Activated CD4-positive, alpha-beta T cell treated with anti-CD3 and anti-CD28 coated beads, Interleukin-2, amount 10 ng/mL, durations not matched to agents 24 days and 14 days (primary cell): ENCODE measurements at regions not wholly inside any gene's neighbourhood (a gene's known extent, or its start where the extent isn't known, plus 50 kb on each side); places are given as distances from the start of the nearest gene placed in this dataset.

Source experiments
- DNase-seq: peaks from one replicate; pipeline ENCODE4 v3.0.0; 2022
- H3K27ac Mint-ChIP-seq: one replicate; pipeline ENCODE4 v1.8.0; 2022; ENCODE audit warnings: mild to moderate bottlenecking, mixed read lengths
- H3K27me3 Mint-ChIP-seq: one replicate; pipeline ENCODE4 v1.8.0; 2022; ENCODE audit warnings: mixed read lengths
- H3K36me3 Mint-ChIP-seq: one replicate; pipeline ENCODE4 v1.8.0; 2022; ENCODE audit warnings: low read depth, mild to moderate bottlenecking, mixed read lengths
- H3K4me1 Mint-ChIP-seq: one replicate; pipeline ENCODE4 v1.8.0; 2021; ENCODE audit warnings: mixed read lengths
- H3K4me3 Mint-ChIP-seq: one replicate; pipeline ENCODE4 v1.8.0; 2022; ENCODE audit warnings: mild to moderate bottlenecking, moderate library complexity, mixed read lengths
- H3K9me3 Mint-ChIP-seq: one replicate; pipeline ENCODE4 v1.8.0; 2021; ENCODE audit warnings: mixed read lengths
- intact Hi-C: fragments of 100-400 bp; cut with micrococcal nuclease; formaldehyde crosslinking; loops from one replicate; pipeline ENCODE4 v1.15.1; 2023

GRCh38 chr5:120035181-120035580, 405.8 kb downstream of the FAM170A start:
- no peaks in the 10 kb centered on the region for H3K4me1 Mint-ChIP-seq
- no peak overlapping the region for H3K4me3 Mint-ChIP-seq
- DNase-seq: no peak
- intact Hi-C loops: no loop called here
- H3K9me3 Mint-ChIP-seq: no peaks in the 10 kb centered on the region
- no peak overlapping the region for H3K27ac Mint-ChIP-seq
- no peaks in the 10 kb centered on the region for H3K36me3 Mint-ChIP-seq
- H3K27me3 Mint-ChIP-seq: no peaks in the 10 kb centered on the region

- Mint-ChIP-seq H3K9me3 (no peaks in the 10 kb centered on the region), H3K4me1 (no peaks in the 10 kb centered on the region), H3K36me3 (no peaks in the 10 kb centered on the region), H3K27me3 (no peaks in the 10 kb centered on the region), H3K4me3 (no peak overlapping the region), H3K27ac (no peak overlapping the region)
- intact Hi-C loops: no loop called here
- no peak for DNase-seq
Measured at GRCh38 chr5:120035815-120036577, 406.6 kb downstream of the FAM170A start.

- H3K9me3 Mint-ChIP-seq: no peaks in the 10 kb centered on the region
- intact Hi-C loops: no loop called here
- no peaks in the 10 kb centered on the region for H3K4me1 Mint-ChIP-seq
- no peaks in the 10 kb centered on the region for H3K36me3 Mint-ChIP-seq
- no peak overlapping the region for H3K27ac Mint-ChIP-seq
- H3K4me3 Mint-ChIP-seq: no peak overlapping the region
- H3K27me3 Mint-ChIP-seq: no peaks in the 10 kb centered on the region
- no peak for DNase-seq
Measured at GRCh38 chr5:120037451-120037850, 408.1 kb downstream of the FAM170A start.

GRCh38 chr5:120039111-120039510, 409.8 kb downstream of the FAM170A start:
- Mint-ChIP-seq H3K4me1 (no peaks in the 10 kb centered on the region), H3K9me3 (no peaks in the 10 kb centered on the region)
- intact Hi-C loops: no loop called here

GRCh38 chr5:120043431-120043830, 414.1 kb downstream of the FAM170A start:
- intact Hi-C loops: no loop called here
- Mint-ChIP-seq H3K4me3 (no peak overlapping the region), H3K9me3 (no peaks in the 10 kb centered on the region), H3K27ac (no peak overlapping the region), H3K36me3 (no peaks in the 10 kb centered on the region), H3K4me1 (no peaks in the 10 kb centered on the region), H3K27me3 (no peaks in the 10 kb centered on the region)
- no peak for DNase-seq

More at GRCh38 chr5:120039111-120039510, 409.8 kb downstream of the FAM170A start:
- Mint-ChIP-seq H3K4me3 (no peak overlapping the region), H3K27me3 (no peaks in the 10 kb centered on the region), H3K36me3 (no peaks in the 10 kb centered on the region), H3K27ac (no peak overlapping the region)
- DNase-seq: no peak

GRCh38 chr5:120052916-120053828, 410.9 kb upstream of the PRR16 start:
- H3K27ac Mint-ChIP-seq: no peak overlapping the region
- no peaks in the 10 kb centered on the region for H3K9me3 Mint-ChIP-seq
- intact Hi-C loops: no loop called here
- H3K4me1 Mint-ChIP-seq: no peaks in the 10 kb centered on the region
- no peak overlapping the region for H3K4me3 Mint-ChIP-seq
- no peaks in the 10 kb centered on the region for H3K36me3 Mint-ChIP-seq
- DNase-seq: no peak
- no peaks in the 10 kb centered on the region for H3K27me3 Mint-ChIP-seq

- intact Hi-C loops: no loop called here
- DNase-seq: no peak
- H3K36me3 Mint-ChIP-seq: no peaks in the 10 kb centered on the region
- no peaks in the 10 kb centered on the region for H3K27me3 Mint-ChIP-seq
- no peaks in the 10 kb centered on the region for H3K9me3 Mint-ChIP-seq
- H3K4me3 Mint-ChIP-seq: no peak overlapping the region
- no peaks in the 10 kb centered on the region for H3K4me1 Mint-ChIP-seq
- no peak overlapping the region for H3K27ac Mint-ChIP-seq
Measured at GRCh38 chr5:120053841-120054240, 410.3 kb upstream of the PRR16 start.

GRCh38 chr5:120055858-120056257, 408.2 kb upstream of the PRR16 start:
- Mint-ChIP-seq H3K27ac (no peak overlapping the region), H3K4me3 (no peak overlapping the region), H3K4me1 (no peaks in the 10 kb centered on the region), H3K27me3 (no peaks in the 10 kb centered on the region), H3K36me3 (no peaks in the 10 kb centered on the region), H3K9me3 (no peaks in the 10 kb centered on the region)
- no peak for DNase-seq
- intact Hi-C loops: no loop called here

GRCh38 chr5:120062515-120062917, 401.6 kb upstream of the PRR16 start:
- Mint-ChIP-seq H3K9me3 (no peaks in the 10 kb centered on the region), H3K4me1 (no peaks in the 10 kb centered on the region), H3K27ac (no peak overlapping the region), H3K27me3 (no peaks in the 10 kb centered on the region), H3K4me3 (no peak overlapping the region), H3K36me3 (no peaks in the 10 kb centered on the region)
- no peak for DNase-seq
- intact Hi-C loops: no loop called here

- DNase-seq: no peak
- H3K4me1 Mint-ChIP-seq: no peaks in the 10 kb centered on the region
- H3K27me3 Mint-ChIP-seq: no peaks in the 10 kb centered on the region
- no peak overlapping the region for H3K27ac Mint-ChIP-seq
- no peaks in the 10 kb centered on the region for H3K36me3 Mint-ChIP-seq
- H3K4me3 Mint-ChIP-seq: no peak overlapping the region
- no peaks in the 10 kb centered on the region for H3K9me3 Mint-ChIP-seq
- intact Hi-C loops: no loop called here
Measured at GRCh38 chr5:120072068-120072761, 391.9 kb upstream of the PRR16 start.

GRCh38 chr5:120073722-120074121, 390.4 kb upstream of the PRR16 start:
- Mint-ChIP-seq H3K4me1 (no peaks in the 10 kb centered on the region), H3K27ac (no peak overlapping the region), H3K27me3 (no peaks in the 10 kb centered on the region), H3K9me3 (no peaks in the 10 kb centered on the region), H3K4me3 (no peak overlapping the region), H3K36me3 (no peaks in the 10 kb centered on the region)
- intact Hi-C loops: no loop called here
- no peak for DNase-seq

- intact Hi-C loops: no loop called here
- Mint-ChIP-seq H3K36me3 (no peaks in the 10 kb centered on the region), H3K27me3 (no peaks in the 10 kb centered on the region), H3K27ac (no peak overlapping the region), H3K4me1 (no peaks in the 10 kb centered on the region), H3K4me3 (no peak overlapping the region), H3K9me3 (no peaks in the 10 kb centered on the region)
- no peak for DNase-seq
Measured at GRCh38 chr5:120080781-120081180, 383.3 kb upstream of the PRR16 start.

- H3K9me3 Mint-ChIP-seq: no peaks in the 10 kb centered on the region
- H3K4me3 Mint-ChIP-seq: no peak overlapping the region
- DNase-seq: no peak
- H3K36me3 Mint-ChIP-seq: no peaks in the 10 kb centered on the region
- no peak overlapping the region for H3K27ac Mint-ChIP-seq
- H3K4me1 Mint-ChIP-seq: no peaks in the 10 kb centered on the region
- H3K27me3 Mint-ChIP-seq: no peaks in the 10 kb centered on the region
- intact Hi-C loops: no loop called here
Measured at GRCh38 chr5:120082316-120083068, 381.6 kb upstream of the PRR16 start.
